NB4 (cell line): ENCODE measurements at regions not wholly inside any gene's neighbourhood (a gene's known extent, or its start where the extent isn't known, plus 50 kb on each side); places are given as distances from the start of the nearest gene placed in this dataset.

Experiments used
- CTCF ChIP-seq: IDR thresholded peaks from one replicate; pipeline ENCODE4 v1.5.1; 2012; ENCODE audit warnings: low read depth, low read length
- MYC ChIP-seq: IDR thresholded peaks from 2 replicates; pipeline ENCODE4 v1.6.1; 2011; ENCODE audit warnings: low read depth, low read length
- POLR2A ChIP-seq: IDR thresholded peaks from 2 replicates; pipeline ENCODE4 v1.6.1; 2011; ENCODE audit warnings: mild to moderate bottlenecking; ENCODE audit not compliant: insufficient read length; ENCODE audit errors: extremely low read depth

GRCh38 chr4:148842843-148843242, 400.6 kb upstream of the NR3C2 start:
- TF ChIP-seq POLR2A, result no peak
- no peak for TF ChIP-seq MYC
- TF ChIP-seq CTCF, result no peak
